GM23338 (cell line): ENCODE measurements at regions not wholly inside any gene's neighbourhood (a gene's known extent, or its start where the extent isn't known, plus 50 kb on each side); places are given as distances from the start of the nearest gene placed in this dataset.

Experiments
- ATAC-seq: fragments of 200-7000 bp; cut with Tn5 transposase; 3 replicates; pipeline ENCODE4 v1.9.1; 2020
- DNase-seq: peaks from one replicate; pipeline ENCODE4 v3.0.0-alpha.2; 2015; ENCODE audit warnings: low spot score
- H2AFZ ChIP-seq: fragments of 200-600 bp; sonication (generic); 2 replicates; pipeline ENCODE4 v1.8.0; 2016; ENCODE audit warnings: antibody characterized with exemption, mild to moderate bottlenecking, moderate library complexity
- H3F3A ChIP-seq: fragments of 200-600 bp; sonication (generic); replicated peaks from 2 replicates; pipeline ENCODE4 v1.8.0; 2017; ENCODE audit warnings: antibody characterized with exemption, mixed run types, low read depth
- H3K27ac ChIP-seq: fragments of 200-600 bp; sonication (generic); 2 replicates; pipeline ENCODE4 v1.6.1; 2016; ENCODE audit warnings: low read depth
- H3K27me3 ChIP-seq: fragments of 200-600 bp; sonication (generic); 2 replicates; pipeline ENCODE4 v1.8.0; 2016; ENCODE audit warnings: mild to moderate bottlenecking, mixed run types, moderate library complexity; ENCODE audit not compliant: insufficient read depth
- H3K36me3 ChIP-seq: fragments of 200-600 bp; sonication (generic); 2 replicates; pipeline ENCODE4 v1.8.0; 2016; ENCODE audit warnings: mild to moderate bottlenecking; ENCODE audit not compliant: insufficient read depth
- H3K4me1 ChIP-seq: fragments of 200-600 bp; sonication (generic); 2 replicates; pipeline ENCODE4 v1.8.0; 2016; ENCODE audit warnings: mild to moderate bottlenecking, moderate library complexity; ENCODE audit not compliant: insufficient read depth
- H3K4me2 ChIP-seq: fragments of 200-600 bp; sonication (generic); 2 replicates; pipeline ENCODE4 v1.7.1; 2017; ENCODE audit warnings: mixed run types
- H3K4me3 ChIP-seq: fragments of 200-600 bp; sonication (generic); 2 replicates; pipeline ENCODE4 v1.6.1; 2016; ENCODE audit warnings: mixed run types
- H3K79me2 ChIP-seq: fragments of 200-600 bp; sonication (generic); replicated peaks from 2 replicates; pipeline ENCODE4 v1.8.0; 2017; ENCODE audit warnings: mild to moderate bottlenecking; ENCODE audit not compliant: insufficient read depth
- H3K9me2 ChIP-seq: fragments of 200-600 bp; sonication (generic); 2 replicates; pipeline ENCODE4 v1.8.0; 2017; ENCODE audit not compliant: insufficient read depth
- H4K20me1 ChIP-seq: fragments of 200-600 bp; sonication (generic); replicated peaks from 2 replicates; pipeline ENCODE4 v1.8.0; 2017; ENCODE audit warnings: mild to moderate bottlenecking; ENCODE audit not compliant: insufficient read depth
- H3K27ac Mint-ChIP-seq: 2 replicates; pipeline ENCODE4 v1.8.0; 2020; ENCODE audit warnings: inconsistent platforms, mild to moderate bottlenecking, moderate library complexity, mixed read lengths
- H3K27me3 Mint-ChIP-seq: 3 replicates; pipeline ENCODE4 v1.8.0; 2022; ENCODE audit warnings: low read depth, mild to moderate bottlenecking, moderate library complexity, mixed read lengths, inconsistent platforms; ENCODE audit not compliant: insufficient read depth, poor library complexity
- H3K36me3 Mint-ChIP-seq: 3 replicates; pipeline ENCODE4 v1.8.0; 2021; ENCODE audit warnings: low read depth, mild to moderate bottlenecking, inconsistent platforms, moderate library complexity, mixed read lengths
- H3K4me1 Mint-ChIP-seq: 3 replicates; pipeline ENCODE4 v1.8.0; 2020; ENCODE audit warnings: mild to moderate bottlenecking, inconsistent platforms, mixed read lengths
- H3K4me3 Mint-ChIP-seq: 3 replicates; pipeline ENCODE4 v1.8.0; 2021; ENCODE audit warnings: moderate library complexity, mild to moderate bottlenecking, inconsistent platforms, mixed read lengths
- H3K9me3 Mint-ChIP-seq: 3 replicates; pipeline ENCODE4 v1.8.0; 2020; ENCODE audit warnings: moderate library complexity, mild to moderate bottlenecking, inconsistent platforms, mixed read lengths
- CREB1 ChIP-seq: fragments of 250-450 bp; sonication (Bioruptor Pico); IDR thresholded peaks from 2 replicates; pipeline ENCODE4 v1.5.0; 2020; ENCODE audit warnings: low read depth, mild to moderate bottlenecking, moderate library complexity
- CTCF ChIP-seq, 2 experiments: fragments of 200-600 bp in 1 of 2; sonication (generic) in 1 of 2; conservative IDR thresholded peaks; 2 replicates each; pipeline versions ENCODE4 v1.5.1 to v1.6.1; 2016 to 2017; ENCODE audit warnings: antibody characterized with exemption in 2 of 2, low read depth in 2 of 2, mild to moderate bottlenecking in 2 of 2, moderate library complexity in 1 of 2
- ETS1 ChIP-seq: IDR thresholded peaks from 2 replicates; pipeline ENCODE4 v1.6.1; 2016; ENCODE audit warnings: antibody characterized with exemption
- EZH2 ChIP-seq: fragments of 200-600 bp; sonication (generic); IDR thresholded peaks from one replicate; pipeline ENCODE4 v1.8.0; 2017; ENCODE audit warnings: antibody characterized with exemption, mild to moderate bottlenecking, low read depth; ENCODE audit not compliant: unreplicated experiment
- EZH2phosphoT487 ChIP-seq: fragments of 200-600 bp; sonication (generic); IDR thresholded peaks from one replicate; pipeline ENCODE4 v1.8.1; 2018; ENCODE audit warnings: antibody characterized with exemption; ENCODE audit not compliant: unreplicated experiment
- JUNB ChIP-seq: IDR thresholded peaks from one replicate; pipeline ENCODE4 v1.6.1; 2016; ENCODE audit warnings: antibody characterized with exemption; ENCODE audit not compliant: unreplicated experiment
- NANOG ChIP-seq: IDR thresholded peaks from 2 replicates; pipeline ENCODE4 v1.6.1; 2016; ENCODE audit warnings: antibody characterized with exemption, borderline replicate concordance
- POLR2AphosphoS5 ChIP-seq: IDR thresholded peaks from 2 replicates; pipeline ENCODE4 v1.6.1; 2016; ENCODE audit warnings: antibody characterized with exemption, low read depth
- REST ChIP-seq: IDR thresholded peaks from one replicate; pipeline ENCODE4 v1.6.1; 2018; ENCODE audit warnings: antibody characterized with exemption; ENCODE audit not compliant: unreplicated experiment
- STAT1 ChIP-seq: IDR thresholded peaks from one replicate; pipeline ENCODE4 v1.6.1; 2016; ENCODE audit warnings: antibody characterized with exemption; ENCODE audit not compliant: unreplicated experiment
- ZNF114 ChIP-seq: fragments of 250-450 bp; sonication (Bioruptor Pico); IDR thresholded peaks from 2 replicates; pipeline ENCODE4 v1.5.0; 2020; ENCODE audit warnings: mild to moderate bottlenecking, moderate library complexity
- ZNF331 ChIP-seq: fragments of 250-450 bp; sonication (Bioruptor Pico); IDR thresholded peaks from 2 replicates; pipeline ENCODE4 v1.5.0; 2020; ENCODE audit warnings: low read depth, mild to moderate bottlenecking, moderate library complexity
- ZNF462 ChIP-seq: fragments of 250-450 bp; sonication (Bioruptor Pico); IDR thresholded peaks from 2 replicates; pipeline ENCODE4 v1.5.0; 2020; ENCODE audit warnings: mild to moderate bottlenecking, moderate library complexity

GRCh38 chr6:98783578-98783977 is 50.8 kb upstream of the POU3F2 start:
- Histone ChIP-seq H3K4me2 (no peak overlapping the region), H3K27ac (no peak overlapping the region), H4K20me1 (no peaks in the 10 kb centered on the region), H3K79me2 (no peaks in the 10 kb centered on the region), H3K36me3 (no peaks in the 10 kb centered on the region; the same call in 1 of the 2 replicates), H3K4me3 (no peak overlapping the region), H2AFZ (no peak overlapping the region), H3F3A (no peaks in the 10 kb centered on the region), H3K4me1 (peaks cover 12% of the 10 kb centered on the region), H3K27me3 (no peaks in the 10 kb centered on the region), H3K9me2 (no peaks in the 10 kb centered on the region)
- Mint-ChIP-seq H3K4me3 (no peak overlapping the region), H3K36me3 (no peaks in the 10 kb centered on the region), H3K27ac (no peak overlapping the region), H3K9me3 (no peaks in the 10 kb centered on the region), H3K4me1 (peaks cover 15% of the 10 kb centered on the region), H3K27me3 (no peaks in the 10 kb centered on the region)
- ATAC-seq (no peak), DNase-seq (no peak)
- TF ChIP-seq REST (no peak), STAT1 (no peak), CTCF (conservative IDR thresholded peaks at IDR 0.05; ENCODE audit: low read depth in 2 of 2) (no peak), ZNF331 (CRISPR knock-in tag) (no peak), ETS1 (no peak), ZNF462 (CRISPR knock-in tag) (no peak), POLR2AphosphoS5 (no peak), EZH2phosphoT487 (no peak), NANOG (no peak), ZNF114 (CRISPR knock-in tag) (no peak), EZH2 (no peak), CREB1 (CRISPR knock-in tag) (no peak), JUNB (no peak)
